ENCODE measurements at regions not wholly inside any gene's neighbourhood (a gene's known extent, or its start where the extent isn't known, plus 50 kb on each side); places are given as distances from the start of the nearest gene placed in this dataset.

DNA sequence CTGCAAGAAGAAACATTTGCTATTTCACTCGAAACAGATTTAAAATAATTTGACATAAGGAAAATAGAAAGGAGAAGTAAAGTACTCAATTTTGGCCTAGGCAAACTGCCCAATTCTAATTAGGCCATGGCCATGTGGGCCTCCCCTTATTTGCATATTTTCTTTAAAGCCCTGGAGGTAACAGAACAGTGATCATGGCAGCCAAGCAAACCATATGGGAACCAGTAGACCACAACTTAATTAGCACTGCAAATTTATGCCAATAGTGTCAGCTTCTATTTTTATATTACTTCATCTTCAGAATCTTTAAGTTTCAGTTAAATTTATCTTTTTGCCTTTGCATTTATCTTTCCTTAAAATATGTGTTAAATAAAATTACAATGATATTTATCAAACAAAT is 63.3 kb upstream of the THSD7A start:
- DNase-seq (ENCODE audit: extremely low read depth in 1 of 11, low read depth in 9 of 11, low spot score in 4 of 11), result no peak

DNA sequence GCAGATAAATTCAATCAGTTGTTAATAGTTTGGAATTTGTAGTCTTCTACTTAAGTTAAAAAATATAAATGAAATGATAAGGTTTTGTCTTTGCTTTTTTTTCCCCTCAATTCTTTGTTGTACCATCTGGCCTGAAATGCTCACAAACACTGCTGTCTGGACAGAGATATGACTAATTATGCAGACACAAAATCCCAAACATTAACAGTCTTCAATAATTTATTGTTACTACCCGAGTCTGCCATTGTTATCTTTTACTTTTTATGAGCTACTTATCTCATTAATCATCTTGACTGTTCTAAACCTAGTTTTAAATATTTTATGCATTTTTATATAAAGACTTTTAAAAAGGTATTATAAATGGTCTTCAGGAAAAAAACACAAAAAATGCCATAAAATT is 64.7 kb upstream of the THSD7A start:
- no peak for DNase-seq (ENCODE audit: extremely low read depth in 1 of 11, low read depth in 9 of 11, low spot score in 4 of 11)

DNA sequence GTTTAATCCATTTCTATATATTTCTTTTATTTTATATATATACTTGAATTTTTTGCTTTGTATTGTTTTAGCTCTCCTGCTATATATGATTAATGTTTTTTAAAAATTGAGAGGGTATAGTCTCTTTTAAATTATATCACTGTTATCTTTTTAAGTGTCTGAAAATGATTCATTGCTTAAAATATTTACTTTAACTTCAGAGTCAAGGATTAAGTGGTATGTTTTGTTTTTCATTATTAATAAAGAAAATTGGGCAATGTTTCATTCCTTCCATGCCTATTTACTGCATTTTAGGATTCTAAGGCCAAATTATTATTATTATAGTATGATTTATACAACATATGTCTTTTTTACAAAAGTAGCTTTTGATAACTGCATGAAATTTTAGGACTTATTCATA is 67.2 kb upstream of the THSD7A start:
- DNase-seq (ENCODE audit: extremely low read depth in 1 of 11, low read depth in 9 of 11, low spot score in 4 of 11), result no peak

DNA sequence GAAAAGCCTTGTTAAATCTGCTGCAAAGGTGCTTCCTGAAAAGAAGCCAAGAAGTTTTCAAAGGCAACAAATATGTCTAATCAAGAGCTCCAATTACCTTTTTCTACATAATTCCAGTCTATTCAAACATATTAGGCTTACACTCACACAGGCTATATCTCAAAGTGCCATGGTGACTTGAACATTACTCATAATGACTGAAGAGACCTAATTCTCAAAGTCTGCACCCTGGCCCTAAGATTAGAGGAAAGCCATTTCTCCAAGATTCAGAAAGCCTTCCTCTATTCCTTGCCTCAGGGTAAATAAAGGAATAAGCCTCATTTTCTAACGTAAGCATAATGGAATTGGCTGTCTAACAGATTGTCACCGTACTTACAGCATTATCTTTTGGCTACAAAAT is 78.3 kb upstream of the THSD7A start:
- no peak for DNase-seq (ENCODE audit: extremely low read depth in 1 of 11, low read depth in 9 of 11, low spot score in 4 of 11)

DNA sequence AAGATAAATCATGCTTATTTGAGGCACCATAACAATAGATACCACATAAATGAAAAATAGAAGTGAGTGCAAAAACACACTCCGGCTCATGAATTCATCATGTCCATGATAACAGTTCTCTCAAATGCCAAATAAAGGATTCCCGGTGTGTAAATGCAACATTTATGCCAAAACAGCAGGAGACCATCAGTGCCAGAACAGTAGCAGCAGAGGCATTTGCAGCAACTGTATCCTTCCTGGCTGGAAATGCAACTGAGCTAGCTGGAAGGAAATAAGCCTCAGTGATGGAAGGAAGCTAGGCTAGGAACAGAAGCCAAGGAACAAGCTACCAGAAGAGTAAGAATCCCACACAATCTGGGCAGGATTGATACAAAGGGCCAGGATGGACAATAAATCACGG is 79.9 kb upstream of the THSD7A start:
- DNase-seq (ENCODE audit: extremely low read depth in 1 of 11, low read depth in 9 of 11, low spot score in 4 of 11), result no peak

DNA sequence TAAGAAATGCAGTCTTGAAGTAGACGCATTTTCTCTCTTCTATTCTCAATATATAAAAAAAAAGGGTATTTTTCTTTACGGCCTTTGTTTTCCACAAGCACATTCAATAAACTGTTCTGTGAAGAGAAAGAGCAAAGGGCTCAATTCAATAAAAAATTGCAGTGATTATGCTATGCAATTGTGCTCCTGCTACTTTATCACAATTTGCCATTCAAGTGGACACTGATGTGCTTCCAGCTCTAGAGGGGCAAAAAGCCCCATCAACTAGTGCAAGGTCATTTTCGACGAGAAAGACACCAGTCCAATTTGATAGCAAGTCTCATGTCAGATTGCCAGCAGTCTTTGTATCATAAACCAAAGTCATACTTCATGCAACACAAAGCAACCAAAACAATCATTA is 82.6 kb upstream of the THSD7A start:
- DNase-seq (ENCODE audit: extremely low read depth in 1 of 11, low read depth in 9 of 11, low spot score in 4 of 11), result no peak

DNA sequence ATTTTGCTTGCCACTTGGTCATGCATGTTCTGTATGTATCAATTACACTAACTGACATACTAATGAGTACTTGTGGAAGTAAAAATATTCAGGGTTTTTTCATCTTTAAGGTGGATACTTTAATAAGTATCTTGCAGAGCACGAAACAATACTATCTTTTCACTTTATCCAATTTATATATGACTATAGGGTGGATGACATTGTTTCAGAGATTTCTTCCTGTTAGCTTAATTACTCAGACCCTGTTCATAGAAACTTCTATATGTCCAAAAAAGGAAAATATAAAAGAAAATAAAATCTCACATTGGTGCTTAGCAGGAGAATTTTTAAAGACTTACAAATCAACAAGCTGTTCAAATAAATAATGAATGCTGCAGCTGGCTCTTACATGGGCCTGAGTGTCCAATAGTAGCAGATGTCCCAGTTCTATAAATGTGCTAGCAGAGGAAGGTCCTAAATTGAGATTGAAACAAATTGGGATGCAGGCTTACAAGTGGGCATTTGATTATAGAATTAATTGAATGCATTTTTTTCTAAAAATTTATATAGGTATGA is 91.5 kb upstream of the THSD7A start:
- no peak for DNase-seq (ENCODE audit: extremely low read depth in 1 of 11, low read depth in 9 of 11, low spot score in 4 of 11)

DNA sequence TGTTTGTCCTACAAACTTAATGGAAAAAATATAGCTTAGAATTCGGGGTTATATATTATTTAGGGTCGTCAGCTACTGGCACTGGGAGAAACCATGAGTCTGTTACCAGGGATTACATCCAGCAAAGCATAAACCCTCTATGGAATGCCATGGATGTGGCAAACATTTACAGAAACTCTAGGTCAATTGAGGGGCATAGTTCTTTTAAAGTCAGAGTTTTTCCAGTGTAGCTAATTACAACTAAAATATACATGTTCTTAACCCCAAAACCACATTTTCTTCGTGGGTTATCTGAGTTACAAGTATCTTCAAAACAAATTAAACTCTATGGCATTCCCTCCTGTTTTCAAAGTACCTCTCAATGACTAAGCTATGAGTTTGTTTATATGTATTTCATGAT is 99.3 kb upstream of the THSD7A start:
- DNase-seq (ENCODE audit: extremely low read depth in 1 of 11, low read depth in 9 of 11, low spot score in 4 of 11), result no peak

DNA sequence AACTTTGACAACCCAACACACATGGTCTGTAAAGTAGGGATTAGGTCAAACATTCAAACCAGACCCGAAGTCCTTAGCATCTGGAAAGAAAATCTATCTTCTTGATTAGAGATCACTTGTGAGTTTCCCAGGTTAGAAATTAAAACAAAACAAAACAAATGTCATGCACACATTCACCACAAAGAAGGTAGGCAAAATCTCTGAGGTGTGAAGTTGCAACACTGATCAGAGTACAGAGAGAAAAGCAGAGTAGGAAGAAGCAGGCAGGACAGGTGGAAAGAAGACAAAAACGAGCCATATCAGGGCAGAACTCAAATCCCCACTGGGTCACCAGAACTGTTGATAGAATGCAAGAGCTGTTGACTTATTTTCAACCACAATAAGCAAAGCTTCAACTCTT is 102.8 kb upstream of the THSD7A start:
- DNase-seq (ENCODE audit: extremely low read depth in 1 of 11, low read depth in 9 of 11, low spot score in 4 of 11), result no peak

DNA sequence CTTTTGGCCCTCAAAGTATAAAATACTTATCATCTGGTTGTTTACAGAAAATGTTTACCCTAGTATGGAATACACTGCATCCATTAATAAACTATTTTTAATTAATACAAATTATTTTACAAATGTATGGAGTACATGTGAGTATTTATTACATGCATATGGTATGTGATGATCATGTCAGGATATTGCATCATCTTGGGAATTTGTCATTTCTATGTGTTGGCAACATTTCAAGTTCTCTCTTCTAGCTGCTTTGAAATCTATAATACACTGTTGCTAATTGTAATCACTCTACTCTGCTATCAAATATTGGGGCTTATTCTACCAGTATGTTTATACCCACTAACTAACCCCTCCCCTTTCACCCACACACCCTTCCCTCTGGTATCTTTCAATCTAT is 103.9 kb upstream of the THSD7A start:
- no peak for DNase-seq (ENCODE audit: extremely low read depth in 1 of 11, low read depth in 9 of 11, low spot score in 4 of 11)

DNA sequence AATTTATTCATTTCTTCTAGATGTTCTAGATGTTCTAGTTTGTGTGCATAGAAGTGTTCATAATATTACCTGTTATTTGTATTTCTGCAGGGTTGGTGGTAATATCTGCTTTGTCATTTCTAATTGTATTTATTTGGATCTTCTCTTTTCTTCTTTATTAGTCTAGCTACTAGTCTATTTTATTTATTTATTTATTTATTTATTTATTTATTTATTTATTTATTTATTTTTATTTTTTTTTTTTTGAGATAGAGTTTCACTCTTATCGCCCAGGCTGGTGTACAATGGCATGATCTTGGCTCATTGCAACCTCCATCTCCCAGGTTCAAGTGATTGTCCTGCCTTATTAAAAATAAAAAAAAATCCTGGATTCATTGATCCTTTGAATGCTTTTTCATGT is 114.8 kb upstream of the THSD7A start:
- DNase-seq (ENCODE audit: extremely low read depth in 1 of 11, low read depth in 9 of 11, low spot score in 4 of 11), result no peak

DNA sequence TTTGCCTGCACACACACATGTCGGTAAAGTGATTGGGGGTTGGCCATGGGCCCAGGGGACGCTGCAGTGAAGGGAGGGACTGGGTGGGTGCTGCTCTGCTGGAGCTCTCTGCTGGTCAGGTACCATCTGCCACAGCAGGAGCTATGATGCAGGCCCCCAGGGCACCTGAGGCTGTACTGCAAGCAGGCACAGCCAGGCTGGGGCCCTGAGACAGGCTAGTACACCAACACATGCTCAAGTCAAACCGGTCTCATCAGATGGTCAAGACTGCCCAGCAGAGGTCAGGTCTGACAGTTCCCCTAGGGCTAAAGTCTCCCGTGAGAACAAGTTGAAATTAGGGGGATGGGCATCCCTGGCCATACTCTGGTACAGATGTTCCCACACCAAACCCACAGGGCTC is 118.3 kb upstream of the THSD7A start:
- no peak for DNase-seq (ENCODE audit: extremely low read depth in 1 of 11, low read depth in 9 of 11, low spot score in 4 of 11)

DNA sequence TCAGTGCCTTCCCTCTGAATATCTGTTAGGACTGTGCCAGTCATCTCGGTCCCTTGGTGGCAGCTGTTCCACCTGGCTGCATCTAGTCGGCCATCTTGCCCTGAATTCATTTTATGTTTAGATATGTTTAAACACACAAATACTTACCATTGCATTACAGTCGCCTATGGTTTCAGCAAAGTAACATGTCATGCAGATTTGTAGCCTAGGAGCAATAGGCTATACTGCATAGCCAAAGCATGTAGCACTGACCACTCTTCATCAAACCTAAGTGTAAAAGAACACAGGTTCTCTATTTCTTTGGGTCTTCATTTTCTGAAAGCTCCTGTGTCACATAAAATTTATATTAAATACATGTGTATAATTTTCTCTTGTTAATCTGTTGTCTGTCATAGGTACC is 118.9 kb upstream of the THSD7A start:
- no peak for DNase-seq (ENCODE audit: extremely low read depth in 1 of 11, low read depth in 9 of 11, low spot score in 4 of 11)

DNA sequence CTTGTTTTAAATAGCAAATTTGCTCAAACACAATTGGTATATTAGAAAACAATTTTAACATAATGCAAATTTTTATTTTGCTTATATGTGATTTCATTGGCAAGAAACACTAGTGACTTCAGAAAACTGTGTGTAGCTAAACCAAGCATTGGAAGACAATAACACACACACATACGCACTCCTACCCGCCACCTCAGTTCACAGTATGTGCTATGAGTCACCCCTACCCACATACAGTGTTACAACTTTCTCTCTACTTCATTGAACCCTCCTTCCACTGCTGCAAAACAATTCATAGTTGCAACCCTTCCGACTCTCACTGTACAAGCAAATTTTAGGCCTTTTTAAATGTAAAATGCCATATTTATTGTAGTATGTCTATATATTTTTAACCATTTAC is 119.9 kb upstream of the THSD7A start:
- DNase-seq (ENCODE audit: extremely low read depth in 1 of 11, low read depth in 9 of 11, low spot score in 4 of 11), result no peak

DNA sequence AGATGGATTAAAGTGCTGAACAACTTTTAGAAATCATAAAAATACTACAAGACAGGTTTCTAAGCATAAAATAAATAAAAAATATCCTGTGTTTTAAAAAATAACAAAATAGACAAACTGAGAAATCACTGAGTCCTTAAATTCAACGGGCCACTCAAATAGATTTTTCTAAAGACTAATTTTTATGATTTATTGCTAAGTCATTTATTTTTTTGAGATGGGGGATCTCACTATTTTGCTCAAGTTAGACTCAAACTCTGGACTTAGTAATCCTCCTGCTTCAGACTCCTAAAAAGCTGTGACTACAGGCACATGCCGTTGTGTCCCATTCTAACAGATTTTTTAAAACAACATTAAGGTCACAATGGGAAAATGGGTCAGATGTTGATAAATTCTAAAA is 121.0 kb upstream of the THSD7A start:
- DNase-seq (ENCODE audit: extremely low read depth in 1 of 11, low read depth in 9 of 11, low spot score in 4 of 11), result no peak

DNA sequence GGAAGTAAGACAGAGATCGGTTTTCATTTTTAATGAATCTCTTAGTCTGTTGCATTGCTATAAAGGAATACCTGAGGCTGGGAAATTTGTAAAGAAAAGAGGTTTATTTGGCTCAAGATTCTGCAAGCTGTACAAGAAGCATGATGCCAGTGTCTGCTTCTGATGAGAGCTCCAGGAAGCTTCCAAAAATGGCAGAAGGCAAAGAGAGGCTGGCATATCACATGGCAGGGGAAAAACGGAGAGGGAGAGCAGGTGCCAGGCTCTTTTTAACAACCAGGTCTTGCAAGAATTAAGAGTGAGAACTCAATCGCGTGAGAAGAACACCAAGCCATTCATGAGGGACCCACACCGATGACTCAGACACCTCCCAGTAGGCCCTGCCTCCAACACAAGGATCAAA is 125.0 kb upstream of the THSD7A start:
- DNase-seq (ENCODE audit: extremely low read depth in 1 of 11, low read depth in 9 of 11, low spot score in 4 of 11), result no peak

DNA sequence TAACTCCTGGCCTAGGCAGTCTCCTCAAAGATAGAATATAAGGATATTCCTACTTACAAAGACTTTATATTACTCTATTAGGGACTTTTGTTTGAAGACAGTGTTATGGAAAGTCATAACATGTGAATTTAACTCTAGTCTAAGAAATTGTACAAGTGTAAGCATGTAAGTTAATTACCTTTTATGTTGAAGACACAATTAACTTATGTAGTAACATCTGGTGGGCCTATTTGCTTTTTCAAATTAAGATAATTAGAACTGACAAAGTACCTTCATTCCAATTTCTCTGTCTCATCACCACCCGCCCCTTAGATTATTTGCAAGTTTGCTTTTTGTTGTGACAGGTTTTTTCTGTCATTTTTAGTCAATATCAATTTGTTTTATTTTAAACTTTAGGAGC is 126.0 kb upstream of the THSD7A start:
- no peak for DNase-seq (ENCODE audit: extremely low read depth in 1 of 11, low read depth in 9 of 11, low spot score in 4 of 11)

DNA sequence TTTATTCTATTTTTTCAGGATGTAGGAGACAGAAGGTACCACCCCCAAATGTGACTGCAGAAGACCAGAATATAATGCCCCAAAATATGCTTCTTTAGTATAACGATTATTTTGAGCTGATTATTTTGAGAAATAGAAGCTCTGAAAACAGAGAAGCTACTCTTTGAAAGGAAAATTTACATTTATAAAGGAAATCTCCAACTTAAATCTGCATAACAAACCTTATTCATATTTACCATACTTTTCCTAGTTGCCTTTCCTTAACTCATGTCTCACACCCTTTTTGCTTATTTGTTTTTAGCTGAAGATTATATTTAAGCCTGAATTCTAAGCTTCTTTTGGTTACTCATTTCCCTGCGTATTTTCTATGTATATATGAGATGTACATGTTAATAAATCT is 127.1 kb upstream of the THSD7A start:
- DNase-seq (ENCODE audit: extremely low read depth in 1 of 11, low read depth in 9 of 11, low spot score in 4 of 11), result no peak

DNA sequence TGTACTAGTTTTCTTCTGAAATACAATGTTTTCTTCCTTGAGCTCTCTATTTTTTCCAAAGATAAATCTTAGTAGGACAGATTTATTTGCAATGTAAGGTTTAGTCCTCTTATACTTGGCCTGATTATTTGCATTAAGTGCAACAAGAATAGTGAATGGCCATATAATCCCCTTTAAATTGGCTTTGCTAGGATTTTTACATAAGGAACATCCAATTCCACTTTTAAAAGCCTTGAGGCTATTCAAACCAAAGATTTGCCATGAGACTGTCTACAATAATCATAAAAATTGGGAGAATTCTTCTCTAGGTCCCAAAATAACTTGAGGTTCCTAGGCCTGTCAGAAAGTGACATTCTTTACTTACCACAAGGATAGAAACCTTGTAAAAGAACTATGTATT is 128.6 kb upstream of the THSD7A start:
- DNase-seq (ENCODE audit: extremely low read depth in 1 of 11, low read depth in 9 of 11, low spot score in 4 of 11), result no peak

DNA sequence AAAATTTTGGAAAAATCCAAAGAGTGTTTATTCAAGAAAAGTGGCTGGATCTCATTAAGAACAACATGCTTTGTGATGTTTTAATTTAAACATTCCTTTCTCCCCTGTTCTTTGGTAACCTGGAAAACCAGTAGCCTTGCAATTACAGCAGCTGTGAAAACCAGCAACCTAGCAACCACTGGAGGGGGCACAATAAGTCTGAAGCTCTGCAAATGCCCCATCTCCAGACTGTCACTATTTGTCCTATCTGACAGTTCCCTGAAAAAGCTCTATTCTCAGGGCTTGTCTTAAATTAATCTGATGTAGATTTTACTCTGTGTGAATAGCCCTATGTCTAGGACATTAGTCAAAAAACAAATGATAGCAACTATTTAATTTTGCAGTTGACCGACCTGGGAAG is 137.6 kb upstream of the THSD7A start:
- DNase-seq (ENCODE audit: extremely low read depth in 1 of 11, low read depth in 9 of 11, low spot score in 4 of 11), result no peak

DNA sequence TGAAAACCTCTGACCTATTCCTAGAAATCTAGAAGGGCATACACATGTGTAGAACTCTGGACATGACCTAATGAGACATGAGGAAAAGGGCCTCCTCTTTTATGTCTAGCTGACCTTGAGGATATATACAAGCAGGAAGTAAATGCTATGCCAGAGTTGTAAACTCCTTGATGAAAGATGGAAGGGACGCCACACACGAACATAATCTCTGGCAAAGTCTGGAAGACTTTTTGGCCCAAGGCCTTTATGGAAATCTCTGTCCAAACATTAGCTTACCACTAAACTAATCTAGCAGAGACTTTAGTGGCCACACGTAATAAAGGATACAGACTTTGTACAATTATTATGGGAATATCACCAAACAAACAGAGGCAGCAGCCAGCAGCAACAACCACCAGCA is 138.1 kb upstream of the THSD7A start:
- no peak for DNase-seq (ENCODE audit: extremely low read depth in 1 of 11, low read depth in 9 of 11, low spot score in 4 of 11)

DNA sequence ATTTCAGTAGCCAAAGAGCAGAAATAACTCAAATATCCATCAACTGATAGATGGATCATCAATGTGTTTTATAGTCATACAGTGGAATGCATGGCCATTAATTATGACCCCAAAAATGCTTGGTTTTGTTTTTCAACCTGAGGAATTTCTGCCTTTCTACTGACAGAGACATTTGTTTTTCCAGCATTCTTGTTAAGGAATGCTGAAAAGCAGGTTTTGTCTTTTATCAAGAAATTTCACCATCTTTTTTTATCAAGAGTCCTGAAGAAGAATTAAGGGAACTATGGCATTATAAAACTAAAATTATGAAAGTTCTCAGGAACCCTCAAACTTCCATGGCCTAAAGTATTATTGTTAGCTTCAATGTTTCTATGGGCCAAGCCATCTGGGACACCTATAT is 153.4 kb upstream of the THSD7A start:
- no peak for DNase-seq (ENCODE audit: extremely low read depth in 1 of 11, low read depth in 9 of 11, low spot score in 4 of 11)
